ENCODE measurements at regions not wholly inside any gene's neighbourhood (a gene's known extent, or its start where the extent isn't known, plus 50 kb on each side); places are given as distances from the start of the nearest gene placed in this dataset.

DNA sequence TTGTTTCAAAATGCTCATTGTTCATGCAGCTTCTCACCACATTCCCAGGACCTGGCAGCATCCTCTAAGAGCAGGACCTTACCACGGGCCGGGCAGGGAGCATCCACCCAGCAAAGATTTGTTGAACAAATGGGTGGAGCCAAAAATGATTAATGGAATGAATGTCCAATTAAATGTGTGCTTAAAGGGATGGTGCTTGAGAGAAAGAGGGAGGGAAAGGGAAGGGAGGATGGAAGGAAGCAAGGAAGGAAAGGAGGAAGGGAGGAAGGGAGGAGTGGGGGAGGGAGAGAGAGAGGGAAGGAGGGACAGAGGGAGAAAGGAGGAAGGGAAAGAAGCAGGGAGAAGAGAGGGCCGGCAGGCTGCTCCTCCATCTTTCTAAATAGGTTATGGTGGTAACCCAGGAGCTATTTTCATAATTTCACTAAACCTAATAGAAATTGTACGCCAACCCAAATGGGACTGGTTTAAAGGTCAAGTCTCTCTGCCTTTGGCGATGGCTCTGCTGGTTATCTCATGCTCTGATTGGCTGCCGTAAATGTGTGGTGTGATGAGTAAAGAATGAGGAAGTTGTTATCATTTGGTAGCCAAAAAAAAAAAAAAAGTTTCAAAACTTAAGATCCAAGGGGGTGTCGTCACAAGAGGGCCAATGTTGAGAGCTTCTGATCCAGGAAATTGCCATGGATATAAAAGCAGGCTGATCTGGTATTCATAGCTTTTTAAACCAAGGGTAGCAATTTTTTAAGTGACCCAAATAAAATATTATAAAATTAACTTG lies 126.7 kb upstream of the FOXF1 start:
- peak; percentile 83 for DNase-seq (ENCODE audit: low spot score)

DNA sequence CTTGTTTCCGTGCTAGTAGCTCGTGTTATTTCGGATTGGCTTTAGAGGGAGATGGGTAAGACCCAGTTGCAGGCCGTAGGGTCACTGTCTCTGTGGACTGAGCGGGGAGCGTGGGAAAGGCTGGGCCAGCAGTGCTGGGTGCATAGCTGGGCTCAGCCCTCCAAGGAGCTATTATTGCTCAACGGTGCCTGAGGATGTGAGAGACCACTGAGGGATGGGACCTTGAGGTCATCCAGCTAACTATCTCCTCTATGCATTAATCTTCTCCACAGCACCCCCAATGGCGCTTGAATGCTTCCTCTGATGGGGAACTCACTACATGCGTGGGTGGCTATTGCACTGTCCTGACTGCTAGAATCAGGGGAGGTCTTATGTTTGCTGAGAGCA lies 126.1 kb upstream of the FOXF1 start:
- no peak for DNase-seq (ENCODE audit: low spot score)

DNA sequence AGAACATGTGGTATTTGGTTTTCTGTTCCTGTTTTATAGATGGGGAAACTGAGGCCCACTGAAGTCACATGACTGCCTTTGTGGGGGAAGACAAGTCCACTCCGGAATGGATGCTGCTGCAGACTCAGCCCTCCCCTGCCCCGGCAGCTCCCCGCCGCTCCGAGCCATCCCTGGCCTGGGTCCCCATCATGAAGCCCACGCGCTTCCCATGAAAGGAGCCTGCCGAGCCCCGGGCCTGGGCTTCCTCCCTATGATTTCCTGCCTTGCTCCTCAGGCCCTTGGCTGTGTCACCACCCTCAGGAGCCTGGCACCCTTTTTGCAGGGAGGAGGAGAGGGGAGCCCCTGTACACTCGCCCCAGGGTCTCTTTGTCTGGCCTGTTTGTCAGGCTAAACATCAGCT lies 125.3 kb upstream of the FOXF1 start:
- no peak for DNase-seq (ENCODE audit: low spot score)

DNA sequence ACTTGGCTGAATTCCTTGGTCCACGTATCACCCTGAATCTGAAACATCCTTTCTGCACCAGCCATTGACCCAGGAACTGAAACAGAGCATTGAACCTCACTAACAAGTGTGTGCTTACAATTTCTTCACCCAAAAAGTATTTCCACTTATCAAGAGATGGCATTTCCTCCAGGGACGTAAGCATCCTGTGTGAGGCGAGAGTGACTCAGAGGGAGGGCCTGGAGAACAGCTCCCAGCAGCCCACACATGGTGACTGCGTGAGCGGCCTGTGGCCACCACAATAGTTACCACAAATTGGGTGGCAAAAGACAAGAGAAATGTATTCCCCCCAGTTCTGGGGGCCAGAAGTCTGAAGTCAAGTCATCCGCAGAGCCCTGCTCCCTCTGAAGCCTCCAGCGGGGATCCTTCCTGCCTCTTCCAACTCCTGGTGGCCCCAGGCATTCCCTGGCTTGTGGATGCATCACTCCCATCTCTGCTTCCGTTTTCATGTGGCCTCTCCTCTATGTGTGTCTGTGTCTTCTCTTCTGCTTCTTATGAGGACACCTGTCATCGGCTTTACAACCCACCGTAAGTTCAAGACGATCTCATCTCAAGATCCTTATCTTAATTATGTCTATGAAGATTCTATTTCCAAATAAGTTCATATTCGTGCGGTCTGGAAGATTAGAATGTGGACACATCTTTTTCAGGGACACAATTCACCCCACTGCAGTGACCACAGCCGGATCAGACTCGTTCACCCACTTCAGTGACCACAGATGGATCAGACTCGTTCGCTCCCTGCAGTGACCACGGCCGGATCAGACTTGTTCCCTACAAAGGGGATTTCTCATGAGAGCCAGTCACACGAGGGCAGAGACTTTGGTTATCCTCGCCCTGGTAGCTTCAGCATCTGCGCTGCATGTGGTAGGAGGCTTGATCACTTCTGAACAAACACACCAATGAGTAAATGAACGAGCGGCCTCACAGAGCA lies 122.6 kb upstream of the FOXF1 start:
- DNase-seq (ENCODE audit: low spot score): peak; percentile 91

DNA sequence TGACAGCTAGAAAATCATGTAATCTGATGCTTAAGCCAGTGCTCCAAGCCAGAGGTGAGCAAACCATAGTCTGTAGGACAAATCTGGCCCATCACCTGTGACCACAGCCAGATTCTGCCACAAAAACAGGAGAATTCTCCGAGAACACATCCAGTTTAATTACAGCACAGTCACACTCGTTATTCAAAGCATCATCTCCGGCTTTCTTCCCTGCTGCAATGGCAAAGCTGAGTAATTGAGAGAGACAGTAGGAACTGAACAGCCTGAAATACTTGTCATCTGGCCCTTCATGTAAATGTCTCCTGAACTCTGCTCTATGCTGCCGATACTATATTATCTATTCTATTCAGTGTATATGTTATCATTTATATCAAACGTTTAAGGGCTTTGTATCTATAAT lies 121.4 kb upstream of the FOXF1 start:
- DNase-seq (ENCODE audit: low spot score): no peak

DNA sequence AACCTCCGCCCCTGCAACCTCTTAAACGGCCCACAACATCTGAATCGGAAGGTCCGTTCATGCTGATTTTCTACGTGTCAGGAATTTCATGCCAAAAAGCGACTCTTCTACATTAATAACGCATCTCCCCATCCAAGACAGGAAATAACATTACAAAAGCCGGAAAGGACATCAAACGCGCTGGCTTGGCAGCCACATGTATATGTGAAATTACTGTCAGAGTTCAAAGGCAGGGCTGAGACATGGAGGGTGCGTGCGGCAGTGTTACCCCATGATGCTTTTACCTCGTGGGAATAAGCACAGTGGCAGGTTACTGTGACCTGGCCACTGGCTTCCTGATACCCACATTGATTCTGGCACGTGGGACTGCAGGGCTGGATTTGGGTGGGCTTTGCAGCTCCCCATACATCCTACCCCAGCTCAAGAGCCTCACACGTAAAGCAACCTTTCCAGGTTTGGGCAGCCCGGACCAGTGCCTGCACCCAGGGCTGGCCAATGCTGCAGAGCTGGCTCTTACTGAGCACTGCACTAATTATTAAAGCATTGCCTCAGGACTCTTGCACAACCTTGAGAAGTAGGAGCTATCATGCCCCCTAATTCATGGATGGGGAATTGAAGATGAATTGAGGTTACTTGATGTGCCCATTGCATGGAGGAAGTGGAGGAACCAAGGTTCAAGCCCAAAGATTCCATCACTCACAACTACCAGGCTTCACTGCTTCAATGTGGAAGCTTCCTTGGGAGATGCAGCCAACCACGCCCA lies 120.6 kb upstream of the FOXF1 start:
- DNase-seq (ENCODE audit: low spot score): peak; percentile 18

DNA sequence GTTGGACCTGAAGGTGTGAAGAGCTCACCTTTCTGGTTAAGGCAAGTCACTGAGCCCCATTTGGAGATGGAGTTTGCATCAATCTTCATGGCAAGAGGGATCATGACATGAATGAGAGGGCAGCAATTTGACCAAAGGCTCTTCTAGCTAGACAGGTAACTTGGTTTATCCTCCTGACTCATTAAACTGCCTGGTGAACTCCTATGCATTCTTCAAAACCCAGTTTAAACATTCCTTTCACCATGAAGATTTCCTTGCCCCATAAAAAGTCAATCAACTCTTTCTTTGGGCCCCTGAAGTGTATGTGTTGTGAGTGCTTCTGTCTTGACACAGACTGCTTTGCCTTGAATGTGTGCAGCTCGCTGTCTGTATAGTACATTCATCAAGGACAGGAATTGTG lies 120.0 kb upstream of the FOXF1 start:
- no peak for DNase-seq (ENCODE audit: low spot score)

DNA sequence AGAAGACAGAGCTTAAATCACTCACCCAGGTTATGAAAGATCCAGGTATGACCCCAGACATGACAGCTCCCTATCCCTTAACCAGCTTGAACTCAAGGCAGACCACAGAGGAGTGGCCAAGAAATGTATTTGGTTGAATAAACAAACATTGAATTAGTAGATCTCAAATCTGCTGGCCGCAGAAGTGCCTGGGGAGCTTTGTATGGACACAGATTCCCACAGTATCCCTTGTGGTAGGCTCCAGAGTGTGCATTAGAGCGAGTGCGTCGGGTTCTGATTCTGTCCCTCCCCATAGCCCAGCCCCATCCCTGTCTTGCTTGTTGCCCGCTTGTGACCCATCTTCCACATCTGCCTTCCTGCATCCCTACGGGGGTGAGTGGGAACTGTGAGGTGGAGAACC lies 118.8 kb upstream of the FOXF1 start:
- no peak for DNase-seq (ENCODE audit: low spot score)

DNA sequence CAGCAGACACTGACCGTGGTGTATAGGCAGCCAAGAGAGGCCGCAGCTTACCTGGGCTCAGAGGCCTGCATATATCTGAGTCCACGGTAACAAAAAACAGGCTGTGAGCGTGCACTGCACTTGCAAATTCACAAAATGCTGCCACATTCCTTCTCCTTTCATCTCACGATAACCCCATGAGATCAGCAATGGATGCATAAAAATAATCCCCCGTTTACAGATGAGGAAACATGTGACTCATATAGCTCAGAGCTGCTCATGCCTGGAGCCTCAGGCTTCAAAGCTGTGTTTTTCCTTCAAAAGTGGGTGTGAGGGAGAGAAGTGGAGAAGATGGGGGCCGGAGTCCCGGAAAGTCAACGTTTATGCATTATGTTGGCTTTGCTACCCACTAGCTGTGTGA lies 118.3 kb upstream of the FOXF1 start:
- DNase-seq (ENCODE audit: low spot score): peak; percentile 45

DNA sequence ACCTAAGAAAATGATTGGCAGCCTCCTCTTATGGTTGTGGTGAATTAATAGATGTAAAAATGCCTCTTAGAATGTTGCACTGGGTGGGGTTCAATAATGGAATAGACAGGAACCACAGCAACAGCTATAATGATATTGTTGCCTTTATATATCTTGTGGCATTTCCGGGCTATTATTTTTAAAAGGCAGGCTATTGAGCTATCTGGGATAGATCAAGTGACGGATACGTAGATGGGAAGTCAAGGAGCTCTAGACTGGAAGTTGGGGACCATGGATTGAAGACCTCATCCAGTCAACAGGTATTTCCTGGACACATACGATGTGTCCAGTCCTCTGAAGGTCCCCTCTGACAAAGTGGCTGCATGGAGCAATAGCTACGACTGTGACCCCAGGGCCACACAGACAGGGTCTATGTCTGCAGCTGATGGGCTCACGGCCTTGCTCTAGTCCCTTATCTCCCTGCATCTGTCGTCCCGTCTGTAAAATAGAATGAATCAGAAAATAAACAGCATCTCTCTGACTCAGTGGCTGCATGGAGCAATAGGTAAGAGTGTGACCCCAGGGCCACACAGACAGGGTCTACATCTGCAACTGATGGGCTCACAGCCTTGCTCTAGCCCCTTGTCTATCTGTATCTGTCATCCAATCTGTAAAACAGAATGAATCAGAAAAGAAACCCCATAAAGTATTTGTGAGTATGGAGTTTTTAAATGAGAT lies 117.7 kb upstream of the FOXF1 start:
- no peak for DNase-seq (ENCODE audit: low spot score)

DNA sequence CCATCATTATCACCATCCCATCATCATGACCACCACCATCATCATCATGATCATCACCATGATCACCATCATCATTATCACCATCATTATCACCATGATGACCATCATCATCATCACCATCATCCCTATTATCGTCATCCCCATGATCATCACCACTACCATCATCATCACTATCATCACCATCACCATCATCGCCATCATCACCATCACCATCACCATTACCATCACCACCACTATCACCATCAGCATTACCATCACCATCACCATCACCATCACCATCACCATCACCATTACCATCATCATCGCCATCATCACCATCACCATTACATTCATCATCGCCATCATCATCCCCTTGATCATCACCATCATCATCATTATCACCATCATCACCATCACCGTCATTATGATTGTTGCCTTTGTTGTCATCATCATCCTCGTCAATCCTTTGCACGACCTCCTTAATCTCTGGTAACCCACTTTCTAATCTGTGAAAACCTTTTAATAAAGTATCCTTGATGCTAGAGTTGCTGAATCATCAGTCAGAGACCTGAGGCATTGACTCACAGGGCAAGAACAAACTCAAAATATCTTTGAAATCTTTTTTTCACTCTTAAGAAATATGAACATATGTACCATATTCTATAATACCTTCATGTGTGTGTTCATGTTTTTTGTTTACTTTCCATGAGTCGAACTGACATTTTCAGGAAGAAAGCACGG lies 116.3 kb upstream of the FOXF1 start:
- DNase-seq (ENCODE audit: low spot score): no peak

DNA sequence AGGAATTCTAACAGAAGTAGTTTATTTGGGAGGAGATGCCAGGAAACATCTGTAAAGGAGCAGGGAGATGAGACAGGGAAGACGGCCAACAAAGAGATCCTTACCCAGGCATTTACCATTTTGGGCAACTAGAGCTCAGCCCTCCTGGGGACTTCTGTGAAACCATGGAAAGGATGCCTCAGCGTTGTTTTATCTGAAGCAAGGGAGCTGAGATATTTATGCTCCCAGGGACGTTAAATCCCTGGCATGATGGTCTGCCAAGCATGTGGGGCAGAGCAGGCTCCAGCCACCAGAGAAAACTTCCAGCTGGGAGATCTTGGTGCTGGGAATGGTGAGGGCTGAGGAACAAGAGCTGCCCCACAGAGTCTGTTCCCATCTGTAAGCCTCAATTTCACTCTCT lies 114.8 kb upstream of the FOXF1 start:
- no peak for DNase-seq (ENCODE audit: low spot score)

DNA sequence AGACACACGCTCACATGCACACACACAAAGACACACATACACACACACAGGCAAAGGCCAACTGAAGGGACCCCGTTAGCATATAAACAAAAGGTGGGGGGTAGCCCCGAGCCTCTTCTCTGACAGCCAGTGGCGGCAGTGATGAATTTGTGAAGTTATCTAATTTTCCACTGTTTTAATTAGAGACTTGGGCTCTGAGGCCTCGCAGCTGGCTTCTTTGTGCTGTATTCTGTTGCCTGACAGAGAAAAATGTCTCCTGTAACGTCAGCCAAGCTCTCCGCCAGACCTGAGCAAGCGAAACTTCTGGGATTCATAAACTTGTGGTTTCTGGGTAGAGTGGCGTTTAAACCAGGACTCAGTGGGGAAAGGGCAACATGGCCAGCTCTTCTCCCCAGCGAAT lies 113.9 kb upstream of the FOXF1 start:
- peak; percentile 67 for DNase-seq (ENCODE audit: low spot score)

DNA sequence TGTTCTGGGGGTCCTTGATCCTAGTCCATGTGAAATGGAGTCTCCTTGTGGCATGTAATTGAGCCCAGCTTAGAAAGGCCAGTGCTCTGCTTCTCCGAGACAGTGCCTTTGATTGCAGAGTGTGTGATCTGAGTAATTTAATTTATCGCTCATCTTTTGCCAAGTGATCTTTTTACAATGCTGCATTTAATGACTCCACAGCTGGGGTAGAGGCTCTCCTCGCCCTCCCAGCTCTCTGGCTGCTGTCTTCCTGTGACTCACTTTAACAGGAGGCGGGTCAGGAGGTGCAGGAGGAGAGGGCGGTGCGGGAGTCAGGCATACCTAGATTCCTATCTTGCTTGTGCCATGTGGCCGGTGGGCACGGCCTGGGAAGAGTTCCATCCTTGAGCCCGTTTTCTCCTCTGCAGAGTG lies 113.4 kb upstream of the FOXF1 start:
- DNase-seq (ENCODE audit: low spot score): peak; percentile 88

DNA sequence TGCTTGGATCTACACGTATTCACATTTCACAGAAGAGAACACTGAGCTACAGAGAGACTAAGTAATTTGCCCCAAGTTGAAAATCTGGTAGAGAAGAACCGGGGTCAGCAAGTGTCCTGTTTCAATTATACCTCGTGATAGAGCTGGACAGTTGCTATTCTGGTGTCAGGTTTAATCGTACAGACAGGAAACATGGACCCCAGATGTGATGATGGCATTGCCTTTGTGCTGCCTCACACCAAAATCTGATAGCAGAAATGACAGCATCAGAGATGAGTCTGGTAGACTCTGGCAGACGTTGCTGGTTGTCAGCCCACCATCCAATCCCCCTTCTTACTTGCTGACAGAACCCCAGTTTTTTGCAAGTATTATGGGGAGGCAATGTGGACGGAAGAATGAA lies 112.1 kb upstream of the FOXF1 start:
- no peak for DNase-seq (ENCODE audit: low spot score)

DNA sequence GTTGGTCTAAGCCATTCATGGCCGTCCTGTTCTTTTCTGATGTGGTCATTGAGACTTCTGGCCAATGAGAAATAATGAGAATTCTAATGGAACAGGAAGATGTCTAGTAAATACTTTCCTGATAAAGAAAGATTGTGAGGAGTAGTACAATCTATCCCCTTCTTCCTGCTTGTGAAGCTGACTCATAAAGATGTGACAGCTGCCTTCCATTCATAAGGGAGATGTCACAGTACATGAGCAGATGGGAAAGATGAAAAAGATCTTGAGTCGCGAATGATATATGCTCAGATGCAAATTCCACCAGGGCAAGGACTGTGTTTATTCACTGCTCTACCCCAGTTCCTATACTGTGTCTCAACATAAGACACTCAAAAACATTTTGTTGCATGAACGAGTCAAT lies 111.7 kb upstream of the FOXF1 start:
- DNase-seq (ENCODE audit: low spot score): no peak

DNA sequence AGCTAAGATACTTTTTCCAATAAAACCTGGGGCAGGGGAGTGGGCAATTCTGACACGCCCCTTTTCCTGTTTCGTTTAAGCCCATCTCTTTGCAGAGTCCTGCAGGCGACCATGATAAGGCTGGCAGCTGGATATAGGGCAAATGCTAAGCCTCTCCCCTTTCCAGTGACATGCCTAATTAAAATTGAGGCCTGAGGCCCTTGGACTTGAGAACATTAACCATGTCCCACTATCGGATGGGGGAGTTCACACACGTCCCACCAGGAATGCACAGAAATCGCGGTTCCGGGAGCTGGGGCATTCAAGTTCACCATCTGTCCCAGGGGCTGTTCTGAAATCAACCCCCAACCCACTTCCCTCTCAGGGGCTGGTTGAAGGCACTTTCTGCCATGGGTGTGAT lies 109.2 kb upstream of the FOXF1 start:
- no peak for DNase-seq (ENCODE audit: low spot score)

DNA sequence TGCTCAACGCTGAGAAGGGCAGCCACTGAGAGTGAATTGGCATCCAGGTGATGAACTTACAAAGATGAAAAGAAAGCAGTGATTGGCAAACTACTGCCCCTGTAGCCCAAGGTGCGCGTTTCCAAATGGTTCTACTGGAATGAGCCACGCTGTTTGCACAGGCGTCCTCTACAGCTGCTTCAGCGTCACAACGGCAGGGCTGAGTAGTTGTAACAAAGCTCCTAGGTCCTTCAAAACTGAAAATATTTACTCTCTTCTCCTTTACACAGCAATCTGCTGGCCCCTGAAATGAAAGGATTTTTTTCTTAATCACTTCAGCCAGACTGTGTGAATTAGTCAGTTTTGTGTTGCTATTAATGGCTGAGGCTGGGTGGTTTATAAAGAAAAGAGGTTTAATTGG lies 107.2 kb upstream of the FOXF1 start:
- DNase-seq (ENCODE audit: low spot score): no peak

DNA sequence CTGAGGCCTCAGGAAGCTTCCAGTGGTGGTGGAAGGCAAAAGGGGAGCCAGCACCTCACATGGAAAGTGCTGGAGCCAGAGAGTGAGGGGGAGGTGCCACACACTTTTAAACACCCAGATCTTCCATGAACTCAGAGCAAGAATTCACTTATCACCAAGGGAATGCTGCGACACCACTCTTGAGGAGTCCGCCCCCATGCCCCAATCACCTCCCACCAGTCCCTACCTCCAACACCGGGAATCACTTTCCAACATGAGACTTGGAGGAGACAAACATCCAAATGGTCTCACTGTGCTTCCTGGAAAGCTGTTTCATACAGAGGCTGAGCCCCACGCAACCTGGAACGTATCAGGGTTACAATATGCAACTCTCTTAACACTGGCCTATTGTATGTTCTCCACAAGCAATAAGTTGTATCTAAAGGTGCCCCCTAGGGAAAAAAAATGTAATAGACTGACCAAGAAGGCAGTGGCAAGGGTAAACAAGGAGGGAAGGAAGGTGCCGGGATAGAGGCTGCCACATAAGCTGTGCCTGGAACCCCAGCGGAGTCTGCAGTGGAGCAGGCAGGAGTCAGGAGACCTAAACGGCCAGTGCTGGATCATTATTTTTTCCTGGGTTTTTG lies 106.7 kb upstream of the FOXF1 start:
- DNase-seq (ENCODE audit: low spot score): no peak

DNA sequence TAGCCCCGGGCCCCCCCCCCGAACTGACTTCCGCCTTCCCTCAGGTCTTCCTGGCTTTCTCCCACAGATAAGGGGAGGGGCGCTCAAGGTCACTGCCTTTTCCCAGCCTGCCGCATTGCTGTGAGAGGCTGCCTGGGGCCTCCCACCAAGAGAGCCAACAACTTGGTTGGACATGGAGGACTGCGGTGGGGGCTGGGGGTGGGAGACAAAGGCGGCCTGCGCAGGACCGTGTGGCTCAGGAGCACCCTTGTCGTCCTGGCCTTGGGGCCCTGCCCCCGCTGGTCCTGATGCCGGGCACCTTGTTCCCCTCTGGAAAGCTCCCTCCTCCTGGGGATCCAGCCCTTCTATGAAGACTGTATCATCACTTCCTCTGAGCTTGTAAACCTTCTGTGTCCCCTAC lies 105.6 kb upstream of the FOXF1 start:
- no peak for DNase-seq (ENCODE audit: low spot score)

DNA sequence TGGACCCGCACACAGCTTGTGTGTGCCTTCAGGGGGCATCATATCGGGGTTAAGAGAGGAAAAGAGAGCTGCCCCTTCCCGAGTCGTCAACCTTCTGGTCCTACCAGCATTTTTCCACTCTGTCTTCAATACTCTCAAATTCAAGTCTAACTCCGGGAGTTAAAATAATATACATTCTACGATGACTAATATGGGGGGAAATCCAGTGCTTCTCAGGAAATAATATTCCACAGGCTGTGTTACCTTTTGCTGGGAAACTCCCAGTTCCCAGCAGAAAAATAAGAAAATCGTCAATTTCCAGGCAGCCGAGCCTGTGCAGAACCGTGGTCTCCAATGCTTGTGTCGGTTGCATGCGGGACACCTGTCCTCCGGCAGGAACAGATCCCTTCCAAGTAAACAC lies 105.0 kb upstream of the FOXF1 start:
- DNase-seq (ENCODE audit: low spot score): no peak

Data from GM03348 (cell line).